A549 (cell line): ENCODE measurements at regions not wholly inside any gene's neighbourhood (a gene's known extent, or its start where the extent isn't known, plus 50 kb on each side); places are given as distances from the start of the nearest gene placed in this dataset.

Experiments used
- ATAC-seq, 2 experiments: fragments of 200-7000 bp in 1 of 2; fragments of >200 bp in 1 of 2; cut with Nextera tagmentation in 1 of 2; cut with Tn5 transposase in 1 of 2; 3 replicates each; pipeline versions ENCODE4 v1.8.0 to v1.9.1; 2018 to 2020; ENCODE audit warnings: mild to moderate bottlenecking in 1 of 2, moderate library complexity in 1 of 2
- CTCF ChIA-PET: fragments of 300-600 bp; sonication (Branson Sonifier 250); formaldehyde crosslinking; extraction: SDS; loops from one replicate; lab custom pipeline; 2021; ENCODE audit warnings: antibody characterized with exemption, inconsistent platforms; lab: Yijun Ruan, JAX
- POLR2A ChIA-PET: fragments of 350-600 bp; formaldehyde crosslinking; extraction: SDS; loops from one replicate; lab custom pipeline; 2021; ENCODE audit warnings: antibody characterized with exemption, inconsistent platforms; lab: Yijun Ruan, JAX
- DNase-seq, 2 experiments: peaks; one replicate each; pipeline versions ENCODE4 v3.0.0 to v3.0.0-alpha.2; 2011 to 2016; ENCODE audit warnings: low read depth in 1 of 2, low spot score in 1 of 2
- FAIRE-seq: peaks from 2 replicates; lab custom pipeline; 2011; peaks lifted over from hg19 to GRCh38; lab: Jason Lieb, UNC
- H3K27ac ChIP-seq, 2 experiments: fragments of >200 bp; sonication (Bioruptor Twin); formaldehyde crosslinking; 3 replicates each; pipeline ENCODE4 v1.5.1; 2016 to 2017
- H3K4me1 ChIP-seq: fragments of >200 bp; sonication (Bioruptor Twin); formaldehyde crosslinking; 3 replicates; pipeline ENCODE4 v1.6.1; 2016
- H3K4me2 ChIP-seq: fragments of >200 bp; sonication (Bioruptor Twin); formaldehyde crosslinking; 3 replicates; pipeline ENCODE4 v1.6.1; 2016
- H3K4me3 ChIP-seq: fragments of >200 bp; sonication (Bioruptor Twin); formaldehyde crosslinking; 3 replicates; pipeline ENCODE4 v1.5.1; 2016
- H3K9me3 ChIP-seq: fragments of >200 bp; sonication (Bioruptor Twin); formaldehyde crosslinking; 3 replicates; pipeline ENCODE4 v1.6.1; 2016
- CBX2 ChIP-seq: fragments of 200-600 bp; sonication (generic); IDR thresholded peaks from 2 replicates; pipeline ENCODE4 v1.6.1; 2016; ENCODE audit warnings: low read depth, mild to moderate bottlenecking, borderline replicate concordance
- CEBPB ChIP-seq, 2 experiments: fragments of >200 bp in 1 of 2; sonication (Bioruptor Twin) in 1 of 2; formaldehyde crosslinking in 1 of 2; IDR thresholded peaks; 2 replicates each; pipeline ENCODE4 v1.6.1; 2012 to 2016
- CHD2 ChIP-seq: fragments of 150-350 bp; IDR thresholded peaks from 2 replicates; pipeline ENCODE4 v1.6.1; 2014; ENCODE audit warnings: low read length; ENCODE audit not compliant: partially characterized antibody
- EHF ChIP-seq: fragments of 250-450 bp; sonication (Bioruptor Pico); IDR thresholded peaks from 2 replicates; pipeline ENCODE4 v1.5.0; 2020; ENCODE audit warnings: mild to moderate bottlenecking
- EP300 ChIP-seq, 2 experiments: fragments of >200 bp; sonication (Bioruptor Twin); formaldehyde crosslinking; IDR thresholded peaks; 2 replicates in 1 of 2; 3 replicates in 1 of 2; pipeline ENCODE4 v1.6.1; 2016 to 2017
- ESRRA ChIP-seq: fragments of 150-350 bp; IDR thresholded peaks from 2 replicates; pipeline ENCODE4 v1.6.1; 2014; ENCODE audit warnings: mild to moderate bottlenecking, low read length, borderline replicate concordance
- FOSL2 ChIP-seq, 2 experiments: fragments of 450-650 bp in 1 of 2; fragments of >200 bp in 1 of 2; sonication (Bioruptor Twin) in 1 of 2; formaldehyde crosslinking; IDR thresholded peaks; 2 replicates each; pipeline versions ENCODE4 v1.5.0 to v1.6.1; 2016 to 2020; ENCODE audit warnings: mild to moderate bottlenecking in 1 of 2, moderate library complexity in 1 of 2
- FOXS1 ChIP-seq: fragments of 250-450 bp; sonication (Bioruptor Pico); IDR thresholded peaks from 2 replicates; pipeline ENCODE4 v1.5.0; 2020; ENCODE audit warnings: mild to moderate bottlenecking, moderate library complexity
- GATA3 ChIP-seq: IDR thresholded peaks from 2 replicates; pipeline ENCODE4 v1.6.1; 2012; ENCODE audit warnings: borderline replicate concordance
- HOXA7 ChIP-seq: fragments of 250-450 bp; sonication (Bioruptor Pico); IDR thresholded peaks from 2 replicates; pipeline ENCODE4 v1.5.0; 2020; ENCODE audit warnings: mild to moderate bottlenecking, moderate library complexity
- HOXB13 ChIP-seq: fragments of 250-450 bp; sonication (Bioruptor Pico); IDR thresholded peaks from 2 replicates; pipeline ENCODE4 v1.5.0; 2020; ENCODE audit warnings: low read depth, mild to moderate bottlenecking, moderate library complexity
- HOXB5 ChIP-seq: fragments of 250-450 bp; sonication (Bioruptor Pico); IDR thresholded peaks from 2 replicates; pipeline ENCODE4 v1.5.0; 2020; ENCODE audit warnings: mild to moderate bottlenecking, moderate library complexity
- JUN ChIP-seq, 2 experiments: fragments of >200 bp; sonication (Bioruptor Twin); formaldehyde crosslinking; IDR thresholded peaks; 2 replicates in 1 of 2; 3 replicates in 1 of 2; pipeline ENCODE4 v1.6.1; 2016 to 2017
- JUNB ChIP-seq: fragments of >200 bp; sonication (Bioruptor Twin); formaldehyde crosslinking; IDR thresholded peaks from 2 replicates; pipeline ENCODE4 v1.6.1; 2016
- KDM1A ChIP-seq: fragments of 200-600 bp; sonication (generic); IDR thresholded peaks from 2 replicates; pipeline ENCODE4 v1.6.1; 2016; ENCODE audit warnings: low read depth, mild to moderate bottlenecking
- KDM5A ChIP-seq: fragments of 200-600 bp; sonication (generic); IDR thresholded peaks from 2 replicates; pipeline ENCODE4 v1.6.1; 2016; ENCODE audit warnings: antibody characterized with exemption, mild to moderate bottlenecking
- MAFK ChIP-seq: fragments of 450-650 bp; IDR thresholded peaks from 2 replicates; pipeline ENCODE4 v1.6.1; 2014; ENCODE audit not compliant: partially characterized antibody
- NFE2L2 ChIP-seq: fragments of 150-350 bp; conservative IDR thresholded peaks from 2 replicates; pipeline ENCODE4 v1.6.1; 2014; ENCODE audit warnings: low read length
- NPAS2 ChIP-seq: fragments of 250-450 bp; sonication (Bioruptor Pico); IDR thresholded peaks from 2 replicates; pipeline ENCODE4 v1.8.0; 2022; ENCODE audit warnings: mild to moderate bottlenecking, moderate library complexity, borderline replicate concordance
- NR3C1 ChIP-seq: fragments of >200 bp; sonication (Bioruptor Twin); formaldehyde crosslinking; IDR thresholded peaks from 3 replicates; pipeline ENCODE4 v1.6.1; 2017
- PHF8 ChIP-seq: fragments of 200-600 bp; sonication (generic); IDR thresholded peaks from 2 replicates; pipeline ENCODE4 v1.6.1; 2016; ENCODE audit warnings: low read depth, mild to moderate bottlenecking, antibody characterized with exemption, moderate library complexity, borderline replicate concordance
- POLR2AphosphoS2 ChIP-seq: conservative IDR thresholded peaks from 2 replicates; pipeline ENCODE4 v1.6.1; 2012; ENCODE audit warnings: low read length, improper control_type of control experiment, inconsistent platforms
- RARB ChIP-seq: fragments of 250-450 bp; sonication (Bioruptor Pico); IDR thresholded peaks from 2 replicates; pipeline ENCODE4 v1.8.0; 2021; ENCODE audit warnings: mild to moderate bottlenecking, moderate library complexity
- RFX5 ChIP-seq: fragments of 450-650 bp; IDR thresholded peaks from 2 replicates; pipeline ENCODE4 v1.7.1; 2014; ENCODE audit warnings: antibody characterized with exemption, mild to moderate bottlenecking, moderate library complexity
- RNF2 ChIP-seq: fragments of 200-600 bp; sonication (generic); IDR thresholded peaks from 2 replicates; pipeline ENCODE4 v1.6.1; 2016; ENCODE audit warnings: low read depth, mild to moderate bottlenecking, antibody characterized with exemption, moderate library complexity, borderline replicate concordance
- SMC3 ChIP-seq: fragments of >200 bp; sonication (Bioruptor Twin); formaldehyde crosslinking; IDR thresholded peaks from 3 replicates; pipeline ENCODE4 v1.6.1; 2018; ENCODE audit warnings: inconsistent platforms
- SREBF2 ChIP-seq: fragments of 450-650 bp; IDR thresholded peaks from 2 replicates; pipeline ENCODE4 v1.6.1; 2014; ENCODE audit warnings: mild to moderate bottlenecking, moderate library complexity
- TFCP2L1 ChIP-seq: fragments of 250-450 bp; sonication (Bioruptor Pico); IDR thresholded peaks from 2 replicates; pipeline ENCODE4 v1.5.0; 2021; ENCODE audit warnings: mild to moderate bottlenecking
- ZFP36 ChIP-seq: fragments of 450-650 bp; IDR thresholded peaks from 2 replicates; pipeline ENCODE4 v1.6.1; 2014; ENCODE audit warnings: borderline replicate concordance; ENCODE audit not compliant: partially characterized antibody
- ZNF302 ChIP-seq: fragments of 250-450 bp; sonication (Bioruptor Pico); IDR thresholded peaks from 2 replicates; pipeline ENCODE4 v1.9.0; 2021; ENCODE audit warnings: inconsistent platforms, mild to moderate bottlenecking, moderate library complexity
- WGBS: methylation state at CpG from one replicate; pipeline ENCODE4 v1.1.6; 2017; ENCODE audit errors: missing lambda C conversion rate; 5-methylcytosine and 5-hydroxymethylcytosine counted together
- TF ChIP-seq, protein P1 (sequence below): IDR thresholded peaks from 2 replicates; pipeline ENCODE4 v1.6.1; 2012; ENCODE audit warnings: low read depth, borderline replicate concordance
- TF ChIP-seq, protein P2 (sequence below): IDR thresholded peaks from 2 replicates; pipeline ENCODE4 v1.6.1; 2012
- TF ChIP-seq, protein P3 (sequence below): fragments of 150-350 bp; IDR thresholded peaks from 2 replicates; pipeline ENCODE4 v1.6.1; 2014; ENCODE audit warnings: low read depth, mild to moderate bottlenecking, low read length
- TF ChIP-seq, protein P4 (sequence below): fragments of >200 bp; sonication (Bioruptor Twin); formaldehyde crosslinking; IDR thresholded peaks from 3 replicates; pipeline ENCODE4 v1.5.1; 2016
- TF ChIP-seq, protein P5 (sequence below): fragments of 250-450 bp; sonication (Bioruptor Pico); IDR thresholded peaks from 2 replicates; pipeline ENCODE4 v1.5.0; 2020; ENCODE audit warnings: low read depth, mild to moderate bottlenecking, moderate library complexity
- TF ChIP-seq, protein P6 (sequence below): fragments of 450-650 bp; IDR thresholded peaks from 2 replicates; pipeline ENCODE4 v1.6.1; 2014; ENCODE audit warnings: antibody characterized with exemption

DNA sequence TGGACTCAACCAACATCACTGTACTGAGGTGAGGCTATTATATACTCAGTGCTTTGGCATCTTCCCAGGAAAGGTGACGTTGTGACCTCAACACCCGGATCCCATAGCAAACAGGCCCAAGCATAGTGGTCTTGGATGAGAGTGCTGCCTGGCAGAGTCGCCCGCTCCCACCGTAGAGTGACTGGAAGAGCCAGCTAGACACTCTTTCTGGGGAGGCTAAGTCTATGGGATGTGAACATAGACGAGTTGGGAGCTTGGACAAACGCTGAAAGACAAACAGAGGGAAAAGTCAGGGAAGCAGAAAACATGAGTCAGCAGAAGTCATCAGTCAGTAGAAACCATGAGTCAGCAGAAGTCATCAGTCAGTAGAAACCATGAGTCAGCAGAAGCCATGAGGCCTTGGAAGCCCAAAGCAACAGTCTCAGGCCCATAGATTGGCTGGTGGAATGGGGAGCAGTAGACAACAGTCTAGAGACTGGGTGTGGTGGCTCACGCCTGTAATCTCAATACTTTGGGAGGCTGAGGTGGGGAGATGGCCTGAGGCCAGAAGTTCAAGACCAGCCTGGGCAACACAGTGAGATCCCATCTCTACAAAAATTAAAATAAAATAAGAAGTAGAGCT, 66.4 kb upstream of the MAP1LC3B2 start:
- WGBS = 56% methylated on average over 8 of the region's 8 CpGs
- H3K9me3 ChIP-seq = peaks cover 5% of the 10 kb centered on the region; the same call in 1 of the 3 replicates
- POLR2A ChIA-PET = no interaction called here
- FAIRE-seq = no peak
- CTCF ChIA-PET = interaction anchor here (1.0 to 1.6 kb wide), 3 partner anchors 9 to 16 kb away, joined by 3 read pairs; no protein-coding TSS in a partner anchor
- H3K27ac ChIP-seq = peak overlapping the region; percentile 70 to 87
- ATAC-seq = peak; percentile 73 to 74
- no peak overlapping the region for H3K4me3 ChIP-seq
- H3K4me1 ChIP-seq = peaks cover 35% of the 10 kb centered on the region
- peak; percentile 59 to 91 for DNase-seq
- TF ChIP-seq CHD2 = no peak
- TF ChIP-seq GATA3 = no peak
- no peak for TF ChIP-seq KDM5A
- TF ChIP-seq EHF (CRISPR knock-in tag) = peak; percentile 31
- no peak for TF ChIP-seq EP300 (IDR thresholded peaks at IDR 0.05)
- TF ChIP-seq PHF8 = no peak
- TF ChIP-seq NR3C1 = no peak
- no peak for TF ChIP-seq JUN (IDR thresholded peaks at IDR 0.05)
- TF ChIP-seq TFCP2L1 (CRISPR knock-in tag) = no peak
- no peak for TF ChIP-seq CBX2
- TF ChIP-seq FOXS1 (CRISPR knock-in tag) = no peak
- TF ChIP-seq, protein P1, sequence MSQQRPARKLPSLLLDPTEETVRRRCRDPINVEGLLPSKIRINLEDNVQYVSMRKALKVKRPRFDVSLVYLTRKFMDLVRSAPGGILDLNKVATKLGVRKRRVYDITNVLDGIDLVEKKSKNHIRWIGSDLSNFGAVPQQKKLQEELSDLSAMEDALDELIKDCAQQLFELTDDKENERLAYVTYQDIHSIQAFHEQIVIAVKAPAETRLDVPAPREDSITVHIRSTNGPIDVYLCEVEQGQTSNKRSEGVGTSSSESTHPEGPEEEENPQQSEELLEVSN = no peak
- peak; percentile 81; the same call in 1 of the 2 replicates for TF ChIP-seq HOXB5 (CRISPR knock-in tag)
- TF ChIP-seq, protein P2, sequence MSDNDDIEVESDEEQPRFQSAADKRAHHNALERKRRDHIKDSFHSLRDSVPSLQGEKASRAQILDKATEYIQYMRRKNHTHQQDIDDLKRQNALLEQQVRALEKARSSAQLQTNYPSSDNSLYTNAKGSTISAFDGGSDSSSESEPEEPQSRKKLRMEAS = peak; percentile 74
- TF ChIP-seq FOSL2 (IDR thresholded peaks at IDR 0.05) = no peak
- TF ChIP-seq FOSL2 (CRISPR knock-in tag; IDR thresholded peaks at IDR 0.05) = peak; percentile 96
- 0 out of 3 replicates have a peak, but pooled peaks have one; percentile 18 for TF ChIP-seq SMC3
- TF ChIP-seq JUNB = peak; percentile 35; the same call in 1 of the 2 replicates
- no peak for TF ChIP-seq KDM1A
- TF ChIP-seq ZNF302 (CRISPR knock-in tag) = peak; percentile 73
- no peak for TF ChIP-seq RNF2
- TF ChIP-seq, protein P3, sequence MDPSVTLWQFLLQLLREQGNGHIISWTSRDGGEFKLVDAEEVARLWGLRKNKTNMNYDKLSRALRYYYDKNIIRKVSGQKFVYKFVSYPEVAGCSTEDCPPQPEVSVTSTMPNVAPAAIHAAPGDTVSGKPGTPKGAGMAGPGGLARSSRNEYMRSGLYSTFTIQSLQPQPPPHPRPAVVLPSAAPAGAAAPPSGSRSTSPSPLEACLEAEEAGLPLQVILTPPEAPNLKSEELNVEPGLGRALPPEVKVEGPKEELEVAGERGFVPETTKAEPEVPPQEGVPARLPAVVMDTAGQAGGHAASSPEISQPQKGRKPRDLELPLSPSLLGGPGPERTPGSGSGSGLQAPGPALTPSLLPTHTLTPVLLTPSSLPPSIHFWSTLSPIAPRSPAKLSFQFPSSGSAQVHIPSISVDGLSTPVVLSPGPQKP = no peak
- no peak for TF ChIP-seq ZFP36
- TF ChIP-seq, protein P4, sequence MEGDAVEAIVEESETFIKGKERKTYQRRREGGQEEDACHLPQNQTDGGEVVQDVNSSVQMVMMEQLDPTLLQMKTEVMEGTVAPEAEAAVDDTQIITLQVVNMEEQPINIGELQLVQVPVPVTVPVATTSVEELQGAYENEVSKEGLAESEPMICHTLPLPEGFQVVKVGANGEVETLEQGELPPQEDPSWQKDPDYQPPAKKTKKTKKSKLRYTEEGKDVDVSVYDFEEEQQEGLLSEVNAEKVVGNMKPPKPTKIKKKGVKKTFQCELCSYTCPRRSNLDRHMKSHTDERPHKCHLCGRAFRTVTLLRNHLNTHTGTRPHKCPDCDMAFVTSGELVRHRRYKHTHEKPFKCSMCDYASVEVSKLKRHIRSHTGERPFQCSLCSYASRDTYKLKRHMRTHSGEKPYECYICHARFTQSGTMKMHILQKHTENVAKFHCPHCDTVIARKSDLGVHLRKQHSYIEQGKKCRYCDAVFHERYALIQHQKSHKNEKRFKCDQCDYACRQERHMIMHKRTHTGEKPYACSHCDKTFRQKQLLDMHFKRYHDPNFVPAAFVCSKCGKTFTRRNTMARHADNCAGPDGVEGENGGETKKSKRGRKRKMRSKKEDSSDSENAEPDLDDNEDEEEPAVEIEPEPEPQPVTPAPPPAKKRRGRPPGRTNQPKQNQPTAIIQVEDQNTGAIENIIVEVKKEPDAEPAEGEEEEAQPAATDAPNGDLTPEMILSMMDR = no peak
- TF ChIP-seq NFE2L2 = peak; percentile 99
- no peak for TF ChIP-seq RFX5
- no peak for TF ChIP-seq POLR2AphosphoS2
- TF ChIP-seq RARB (CRISPR knock-in tag) = no peak
- peak; percentile 100 for TF ChIP-seq MAFK
- no peak for TF ChIP-seq HOXA7 (CRISPR knock-in tag)
- no peak for TF ChIP-seq ESRRA
- TF ChIP-seq, protein P5, sequence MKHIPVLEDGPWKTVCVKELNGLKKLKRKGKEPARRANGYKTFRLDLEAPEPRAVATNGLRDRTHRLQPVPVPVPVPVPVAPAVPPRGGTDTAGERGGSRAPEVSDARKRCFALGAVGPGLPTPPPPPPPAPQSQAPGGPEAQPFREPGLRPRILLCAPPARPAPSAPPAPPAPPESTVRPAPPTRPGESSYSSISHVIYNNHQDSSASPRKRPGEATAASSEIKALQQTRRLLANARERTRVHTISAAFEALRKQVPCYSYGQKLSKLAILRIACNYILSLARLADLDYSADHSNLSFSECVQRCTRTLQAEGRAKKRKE (CRISPR knock-in tag) = 0 out of 2 replicates have a peak, but pooled peaks have one; percentile 22
- no peak for TF ChIP-seq SREBF2
- no peak for TF ChIP-seq CEBPB (IDR thresholded peaks at IDR 0.05)
- TF ChIP-seq HOXB13 = peak; percentile 64; the same call in 1 of the 2 replicates
- TF ChIP-seq, protein P6, sequence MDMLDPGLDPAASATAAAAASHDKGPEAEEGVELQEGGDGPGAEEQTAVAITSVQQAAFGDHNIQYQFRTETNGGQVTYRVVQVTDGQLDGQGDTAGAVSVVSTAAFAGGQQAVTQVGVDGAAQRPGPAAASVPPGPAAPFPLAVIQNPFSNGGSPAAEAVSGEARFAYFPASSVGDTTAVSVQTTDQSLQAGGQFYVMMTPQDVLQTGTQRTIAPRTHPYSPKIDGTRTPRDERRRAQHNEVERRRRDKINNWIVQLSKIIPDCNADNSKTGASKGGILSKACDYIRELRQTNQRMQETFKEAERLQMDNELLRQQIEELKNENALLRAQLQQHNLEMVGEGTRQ = no peak
- TF ChIP-seq NPAS2 (CRISPR knock-in tag) = no peak
- H3K4me2 ChIP-seq = peak overlapping the region; percentile 38; the same call in 2 of the 3 replicates
